CD4-positive, CD25-positive, alpha-beta regulatory T cell (primary cell): ENCODE measurements at regions not wholly inside any gene's neighbourhood (a gene's known extent, or its start where the extent isn't known, plus 50 kb on each side); places are given as distances from the start of the nearest gene placed in this dataset.
A peak's percentile ranks its signal among the peaks of the same experiment; 100 is the strongest.

Source experiments
- ATAC-seq, 2 donors: fragments of 150-1000 bp; cut with Tn5 transposase; one replicate each; pipeline ENCODE4 v1.10.0; 2021; ENCODE audit warnings: low read depth in 2 of 2, moderate number of reproducible peaks in 2 of 2, moderate library complexity in 1 of 2
- DNase-seq, 3 donors: peaks; one replicate each; pipeline versions ENCODE4 v3.0.0 to v3.0.0-alpha.2; 2012 to 2022; ENCODE audit warnings: mixed read lengths in 1 of 3
- H3K27ac ChIP-seq: one replicate; pipeline ENCODE4 v1.7.0; 2013; ENCODE audit warnings: mild to moderate bottlenecking, low read length; ENCODE audit not compliant: insufficient read depth, poor library complexity, severe bottlenecking
- H3K27me3 ChIP-seq: one replicate; pipeline ENCODE4 v1.7.0; 2013; ENCODE audit warnings: low read length; ENCODE audit not compliant: control insufficient read depth, insufficient read depth
- H3K36me3 ChIP-seq: one replicate; pipeline ENCODE4 v1.7.0; 2013; ENCODE audit warnings: mild to moderate bottlenecking, low read length, moderate library complexity; ENCODE audit not compliant: control insufficient read depth, insufficient read depth
- H3K4me1 ChIP-seq: 2 replicates; pipeline ENCODE4 v1.7.0; 2013; ENCODE audit warnings: mild to moderate bottlenecking, low read length; ENCODE audit not compliant: insufficient read depth, control insufficient read depth, poor library complexity, severe bottlenecking
- H3K4me3 ChIP-seq: one replicate; pipeline ENCODE4 v1.7.0; 2013; ENCODE audit warnings: low read depth, mild to moderate bottlenecking, low read length, moderate library complexity
- H3K9me3 ChIP-seq, 2 experiments: 1 replicate in 1 of 2; 2 replicates in 1 of 2; pipeline ENCODE4 v1.7.0; 2013; ENCODE audit warnings: low read length in 2 of 2, mild to moderate bottlenecking in 1 of 2, moderate library complexity in 1 of 2; ENCODE audit not compliant: control insufficient read depth in 2 of 2
- H3K27ac Mint-ChIP-seq, 3 donors: one replicate each; pipeline ENCODE4 v1.8.0; 2020 to 2022; ENCODE audit warnings: mild to moderate bottlenecking in 3 of 3, mixed read lengths in 3 of 3, moderate library complexity in 2 of 3
- H3K27me3 Mint-ChIP-seq: one replicate; pipeline ENCODE4 v1.8.0; 2022; ENCODE audit warnings: mild to moderate bottlenecking, mixed read lengths
- H3K36me3 Mint-ChIP-seq: one replicate; pipeline ENCODE4 v1.8.0; 2020; ENCODE audit warnings: mixed read lengths
- H3K4me1 Mint-ChIP-seq, 4 donors: one replicate each; pipeline ENCODE4 v1.8.0; 2020 to 2022; ENCODE audit warnings: mixed read lengths in 4 of 4, mild to moderate bottlenecking in 1 of 4
- H3K4me3 Mint-ChIP-seq, 4 donors: one replicate each; pipeline ENCODE4 v1.8.0; 2020 to 2022; ENCODE audit warnings: mild to moderate bottlenecking in 4 of 4, mixed read lengths in 4 of 4, moderate library complexity in 3 of 4
- H3K9me3 Mint-ChIP-seq, 7 donors: one replicate each; pipeline ENCODE4 v1.8.0; 2020 to 2022; ENCODE audit warnings: mixed read lengths in 7 of 7, mild to moderate bottlenecking in 3 of 7, moderate library complexity in 2 of 7

DNA sequence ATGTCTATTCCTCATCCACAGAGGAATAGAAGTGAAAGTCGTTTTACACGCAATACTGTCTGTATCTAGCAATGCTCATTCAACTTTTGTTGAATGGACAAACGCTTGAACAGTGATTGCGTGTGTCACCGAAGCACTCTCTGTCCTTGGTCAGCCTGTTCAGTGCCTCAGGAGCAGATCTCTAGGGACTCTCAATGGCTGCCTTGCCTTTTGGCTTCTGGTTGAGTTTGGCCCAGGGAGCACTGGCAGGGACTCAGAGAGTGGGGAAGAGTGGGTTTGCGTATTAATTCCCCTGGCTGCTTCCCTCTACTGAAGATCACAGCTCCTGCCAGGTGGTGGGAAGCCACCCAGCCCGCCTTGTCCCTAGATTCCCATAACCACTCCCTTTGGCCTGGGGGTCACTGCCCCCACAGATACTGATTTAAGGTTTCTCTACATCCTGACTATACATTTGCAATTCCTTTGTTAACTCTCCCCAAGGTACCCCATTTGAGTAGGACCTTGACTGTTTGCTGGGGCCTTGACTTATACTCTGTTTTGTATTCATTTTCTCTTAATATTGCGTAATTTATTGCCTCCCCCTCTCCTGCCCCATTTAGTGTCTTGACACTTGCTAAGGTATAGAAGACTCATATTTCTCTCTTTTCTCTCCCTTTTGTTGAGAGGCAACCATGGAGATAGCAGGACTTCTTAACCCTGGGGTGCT is 61.7 kb upstream of the USP24 start:
- Histone ChIP-seq H3K27me3 (no peaks in the 10 kb centered on the region), H3K36me3 (no peaks in the 10 kb centered on the region), H3K27ac (no peak overlapping the region), H3K9me3 (no peaks in the 10 kb centered on the region), H3K4me3 (no peak overlapping the region), H3K4me1 (no peaks in the 10 kb centered on the region)
- Mint-ChIP-seq H3K9me3 (no peaks in the 10 kb centered on the region), H3K36me3 (no peaks in the 10 kb centered on the region), H3K4me1 (peaks cover 0 to 3% (median 1%) of the 10 kb centered on the region in 4 donors), H3K27ac (peak overlapping the region in 1 of 3 donors; percentile 77), H3K27me3 (peaks cover 7% of the 10 kb centered on the region), H3K4me3 (no peak overlapping the region)
- no peak for ATAC-seq
- DNase-seq = no peak

DNA sequence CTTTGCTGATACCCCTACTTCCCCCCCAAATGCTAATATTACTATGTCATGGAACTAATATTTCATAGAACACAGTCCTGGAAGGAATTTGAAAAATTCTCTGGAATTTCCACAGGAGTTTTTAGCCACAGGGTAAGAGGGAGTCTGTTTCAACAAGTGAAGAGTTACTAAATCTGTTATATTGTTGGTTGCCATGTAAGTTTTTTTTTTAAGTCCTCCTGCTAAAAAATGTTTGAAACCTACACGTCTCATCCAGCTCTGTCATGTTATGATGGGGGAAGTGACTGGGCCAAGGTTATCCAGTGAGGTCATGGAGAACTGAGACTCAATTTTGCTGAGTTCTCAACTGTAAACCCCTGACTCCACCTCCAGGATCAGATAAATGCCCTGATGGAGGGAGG is 60.8 kb upstream of the USP24 start:
- H3K9me3 ChIP-seq = no peaks in the 10 kb centered on the region
- no peaks in the 10 kb centered on the region for H3K36me3 ChIP-seq
- Mint-ChIP-seq H3K27me3 (peaks cover 7% of the 10 kb centered on the region), H3K36me3 (no peaks in the 10 kb centered on the region), H3K4me1 (peaks cover 0 to 3% (median 1%) of the 10 kb centered on the region in 4 donors), H3K27ac (no peak overlapping the region), H3K4me3 (no peak overlapping the region), H3K9me3 (no peaks in the 10 kb centered on the region)
- no peak overlapping the region for H3K4me3 ChIP-seq
- H3K27ac ChIP-seq = no peak overlapping the region
- DNase-seq (no peak), ATAC-seq (no peak)
- no peaks in the 10 kb centered on the region for H3K27me3 ChIP-seq
- no peaks in the 10 kb centered on the region for H3K4me1 ChIP-seq

DNA sequence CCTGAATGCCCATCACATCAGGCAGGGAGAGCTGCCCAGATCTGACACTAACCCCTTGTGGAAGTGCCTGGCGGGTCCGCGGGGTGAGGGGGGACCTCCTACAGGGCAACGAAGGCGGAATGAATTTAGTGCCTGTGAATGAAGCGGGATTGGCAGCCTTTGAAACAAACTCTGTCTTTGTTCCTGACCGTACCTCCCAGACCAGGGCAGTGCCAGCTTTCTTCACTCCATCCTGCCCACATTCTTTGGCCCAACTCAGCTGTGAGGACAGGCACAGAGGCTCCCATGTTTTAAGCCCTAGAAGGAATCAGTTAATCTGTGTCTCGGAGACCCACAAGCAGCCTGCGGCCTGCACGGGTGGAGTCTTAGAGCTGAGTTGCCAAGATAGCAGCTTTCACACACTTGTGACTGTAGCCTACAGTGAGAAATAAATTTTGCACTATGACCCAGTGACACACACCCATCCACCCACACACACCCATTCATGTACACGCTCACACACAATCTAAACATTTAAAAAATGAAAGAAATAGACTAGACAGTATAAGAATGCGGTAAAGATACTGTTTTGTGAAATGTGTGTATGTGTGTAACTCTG is 60.1 kb upstream of the USP24 start:
- no peak for DNase-seq
- Mint-ChIP-seq H3K4me3 (no peak overlapping the region), H3K27ac (no peak overlapping the region), H3K4me1 (peaks cover 0 to 3% (median 1%) of the 10 kb centered on the region in 4 donors), H3K27me3 (peaks cover 12% of the 10 kb centered on the region), H3K36me3 (no peaks in the 10 kb centered on the region), H3K9me3 (no peaks in the 10 kb centered on the region)
- no peak overlapping the region for H3K27ac ChIP-seq
- H3K9me3 ChIP-seq = no peaks in the 10 kb centered on the region
- no peaks in the 10 kb centered on the region for H3K27me3 ChIP-seq
- no peak overlapping the region for H3K4me3 ChIP-seq
- no peak for ATAC-seq
- no peaks in the 10 kb centered on the region for H3K4me1 ChIP-seq
- H3K36me3 ChIP-seq = no peaks in the 10 kb centered on the region

DNA sequence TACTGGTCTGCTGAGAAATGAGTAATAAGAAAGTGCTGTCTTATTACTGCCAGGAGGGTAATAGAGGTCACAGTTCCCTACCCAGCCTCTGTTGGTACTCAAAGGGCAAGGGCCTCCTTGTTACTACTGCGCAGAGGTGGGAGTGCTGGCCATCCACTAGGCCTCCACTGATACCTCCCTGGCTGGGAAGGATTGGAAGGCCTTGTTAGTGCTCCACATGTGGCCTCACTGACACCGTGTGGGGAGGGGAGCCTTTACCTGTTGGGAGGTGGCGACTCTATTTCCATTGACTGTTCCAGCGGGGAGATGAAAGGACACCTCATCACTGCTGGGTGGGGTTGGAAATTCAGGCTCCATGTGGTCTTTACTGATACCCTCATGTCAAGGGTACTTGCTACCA is 57.8 kb upstream of the USP24 start:
- Histone ChIP-seq H3K4me3 (no peak overlapping the region), H3K9me3 (no peaks in the 10 kb centered on the region), H3K36me3 (no peaks in the 10 kb centered on the region), H3K27me3 (peaks cover 4% of the 10 kb centered on the region), H3K27ac (no peak overlapping the region), H3K4me1 (no peaks in the 10 kb centered on the region)
- Mint-ChIP-seq H3K27ac (no peak overlapping the region), H3K36me3 (no peaks in the 10 kb centered on the region), H3K27me3 (peaks cover 12% of the 10 kb centered on the region), H3K4me1 (peaks cover 0 to 3% (median 1%) of the 10 kb centered on the region in 4 donors), H3K4me3 (no peak overlapping the region), H3K9me3 (peaks cover 0 to 2% (median 0%) of the 10 kb centered on the region in 7 donors)
- DNase-seq (no peak), ATAC-seq (no peak)
